HepG2 (cell line): ENCODE measurements at regions not wholly inside any gene's neighbourhood (a gene's known extent, or its start where the extent isn't known, plus 50 kb on each side); places are given as distances from the start of the nearest gene placed in this dataset.

Source experiments
- ATAC-seq: fragments of 200-7000 bp; cut with Tn5 transposase; 3 replicates; pipeline ENCODE4 v1.9.1; 2020; ENCODE audit warnings: mild to moderate bottlenecking, moderate library complexity
- BruUV-seq: library from RNA; stranded (reverse); fragments of 400-500 nt; replicated peaks from 2 replicates; lab custom pipeline; 2021; lab: Mats Ljungman, UMichigan
- CTCF ChIA-PET: fragments of 300-600 bp; formaldehyde crosslinking; extraction: SDS; loops from one replicate; lab custom pipeline; 2021; ENCODE audit warnings: low total read pairs, inconsistent platforms, low intra/inter-chr PET ratio; lab: Yijun Ruan, JAX
- POLR2A ChIA-PET: fragments of 350-600 bp; sonication (Branson Sonifier 250); formaldehyde crosslinking; loops from one replicate; lab custom pipeline; 2020; ENCODE audit warnings: antibody characterized with exemption, inconsistent platforms; lab: Yijun Ruan, JAX
- DNase-seq: peaks from one replicate; pipeline ENCODE4 v3.0.0-alpha.2; 2015; ENCODE audit warnings: low spot score
- FAIRE-seq: peaks from 3 replicates; lab custom pipeline; 2011; peaks lifted over from hg19 to GRCh38; lab: Jason Lieb, UNC
- H2AFZ ChIP-seq: one replicate; pipeline ENCODE4 v1.6.1; 2011; ENCODE audit warnings: low read length, inconsistent platforms
- H3K27ac ChIP-seq: fragments of 300-600 bp; 3 replicates; pipeline ENCODE4 v1.8.0; 2011; ENCODE audit warnings: mixed run types, mild to moderate bottlenecking, mixed read lengths, low read length, inconsistent platforms; ENCODE audit not compliant: insufficient read depth; ENCODE audit errors: extremely low read length
- H3K27me3 ChIP-seq, 2 experiments: fragments of 200-600 bp in 1 of 2; 2 replicates in 1 of 2; 3 replicates in 1 of 2; pipeline versions ENCODE4 v1.6.0 to v1.8.0; 2011; ENCODE audit warnings: low read length in 2 of 2, mild to moderate bottlenecking in 2 of 2, moderate library complexity in 2 of 2, inconsistent platforms in 1 of 2; ENCODE audit not compliant: insufficient read depth in 2 of 2, control insufficient read depth in 1 of 2
- H3K36me3 ChIP-seq, 2 experiments: fragments of 200-600 bp in 1 of 2; replicated peaks in 1 of 2; 2 replicates in 1 of 2; 3 replicates in 1 of 2; pipeline versions ENCODE4 v1.5.1 to v1.8.0; 2011; ENCODE audit warnings: low read length in 2 of 2, inconsistent platforms in 1 of 2; ENCODE audit not compliant: insufficient read depth in 2 of 2, control insufficient read depth in 1 of 2
- H3K4me1 ChIP-seq: 2 replicates; pipeline ENCODE4 v1.5.1; 2012; ENCODE audit warnings: low read length, inconsistent platforms; ENCODE audit not compliant: insufficient read depth
- H3K4me2 ChIP-seq: 2 replicates; pipeline ENCODE4 v1.6.0; 2011; ENCODE audit warnings: low read depth, low read length, inconsistent platforms
- H3K4me3 ChIP-seq, 3 experiments: fragments of 200-600 bp in 1 of 3; sonication (generic), shearing (Covaris generic) in 1 of 3; replicated peaks in 1 of 3; 2 replicates each; pipeline ENCODE4 v1.5.1; 2011 to 2016; ENCODE audit warnings: low read length in 3 of 3, inconsistent platforms in 2 of 3, low read depth in 2 of 3, mild to moderate bottlenecking in 2 of 3, control low read depth in 1 of 3, mixed read lengths in 1 of 3; ENCODE audit not compliant: insufficient read depth in 1 of 3
- H3K79me2 ChIP-seq: one replicate; pipeline ENCODE4 v1.6.1; 2011; ENCODE audit warnings: low read length, inconsistent platforms; ENCODE audit not compliant: insufficient read depth
- H3K9ac ChIP-seq: 2 replicates; pipeline ENCODE4 v1.6.0; 2011; ENCODE audit warnings: mild to moderate bottlenecking, low read depth, low read length, inconsistent platforms; ENCODE audit not compliant: insufficient read depth
- H3K9me3 ChIP-seq: 2 replicates; pipeline ENCODE4 v1.5.1; 2012; ENCODE audit warnings: mild to moderate bottlenecking, low read length
- H4K20me1 ChIP-seq: 2 replicates; pipeline ENCODE4 v1.6.0; 2011; ENCODE audit warnings: inconsistent platforms, mild to moderate bottlenecking, low read length, moderate library complexity; ENCODE audit not compliant: insufficient read depth
- BHLHE40 ChIP-seq: IDR thresholded peaks from 2 replicates; pipeline ENCODE4 v1.6.1; 2011; ENCODE audit warnings: low read length, improper control_type of control experiment
- FOSL2 ChIP-seq: sonication (generic); formaldehyde crosslinking; IDR thresholded peaks from 2 replicates; pipeline ENCODE4 v1.4.0; 2020; ENCODE audit warnings: missing genetic modification reagents
- HDAC6 ChIP-seq: fragments of 200-600 bp; sonication (generic); IDR thresholded peaks from 2 replicates; pipeline ENCODE4 v1.7.0; 2017; ENCODE audit warnings: mild to moderate bottlenecking, antibody characterized with exemption, low read length, low read depth
- NFATC3 ChIP-seq: sonication (generic); formaldehyde crosslinking; IDR thresholded peaks from 2 replicates; pipeline ENCODE4 v1.5.1; 2020; ENCODE audit warnings: mild to moderate bottlenecking, missing genetic modification reagents
- ZBTB1 ChIP-seq: sonication (generic); formaldehyde crosslinking; IDR thresholded peaks from 2 replicates; pipeline ENCODE4 v1.4.0; 2020; ENCODE audit warnings: missing genetic modification reagents, borderline replicate concordance
- ZNF605 ChIP-seq: sonication (generic); formaldehyde crosslinking; IDR thresholded peaks from 2 replicates; pipeline ENCODE4 v1.8.0; 2022; ENCODE audit warnings: mild to moderate bottlenecking, missing genetic modification reagents
- ZNF678 ChIP-seq: sonication (generic); formaldehyde crosslinking; IDR thresholded peaks from 2 replicates; pipeline ENCODE4 v1.4.0; 2020; ENCODE audit warnings: mild to moderate bottlenecking, missing genetic modification reagents
- ZNF788 ChIP-seq: sonication (generic); formaldehyde crosslinking; IDR thresholded peaks from 2 replicates; pipeline ENCODE4 v1.5.0; 2020; ENCODE audit warnings: mild to moderate bottlenecking, missing genetic modification reagents, borderline replicate concordance
- ZNF816 ChIP-seq: sonication (generic); formaldehyde crosslinking; IDR thresholded peaks from 2 replicates; pipeline ENCODE4 v1.8.0; 2022; ENCODE audit warnings: missing genetic modification reagents, mild to moderate bottlenecking, borderline replicate concordance
- WGBS: methylation state at CpG from one replicate; pipeline ENCODE4 v1.1.6; 2017; ENCODE audit warnings: low lambda C conversion rate; 5-methylcytosine and 5-hydroxymethylcytosine counted together
- in situ Hi-C: cut with HindIII; loops from 2 replicates; pipeline ENCODE4 v1.10.0; 2017; ENCODE audit warnings: low pct_unique_long_range_greater_than_20kb; ENCODE audit not compliant: extremely low pct_ligation_motif_present
- intact Hi-C: fragments of 100-400 bp; cut with micrococcal nuclease; formaldehyde crosslinking; loops from one replicate; pipeline ENCODE4 v1.10.0; 2022; ENCODE audit not compliant: unreplicated experiment
- TF ChIP-seq, protein P1 (sequence below): IDR thresholded peaks from 2 replicates; pipeline ENCODE4 v1.6.1; 2016; ENCODE audit warnings: low read depth, control low read depth

DNA sequence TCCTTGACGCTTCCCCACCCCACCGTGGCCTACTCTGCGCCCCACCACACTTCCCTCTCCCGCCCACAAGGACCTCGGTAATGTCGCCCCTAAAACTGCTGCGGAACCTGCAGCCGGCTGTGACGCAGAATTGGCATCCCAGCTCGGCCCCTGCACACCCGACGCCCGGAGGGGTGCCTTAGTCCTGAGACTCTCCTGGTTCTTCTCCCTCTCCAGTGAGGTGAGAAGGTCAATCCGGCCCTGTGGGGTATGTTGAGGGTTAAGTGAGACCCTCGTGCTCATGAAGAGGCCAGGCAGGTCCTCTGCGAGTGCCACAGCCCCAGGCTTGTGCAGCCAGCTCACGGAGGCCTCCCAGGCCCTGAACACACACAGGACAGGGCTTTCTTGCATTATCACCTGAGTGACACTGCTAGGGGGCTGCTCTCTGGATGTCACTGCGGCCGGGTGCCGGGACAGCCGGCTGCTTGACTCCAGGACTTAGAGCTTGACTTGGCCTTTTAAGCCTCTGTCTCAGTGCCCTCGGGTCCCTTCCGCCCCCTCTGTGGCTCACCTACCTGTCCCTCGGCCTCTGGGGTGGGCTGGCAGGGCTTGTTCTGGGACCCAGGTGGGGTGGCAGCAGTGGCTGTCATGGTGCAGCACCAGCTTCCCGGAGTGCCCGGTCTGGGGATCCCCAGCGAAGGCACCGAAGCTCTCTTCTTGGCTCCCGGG, 106.9 kb upstream of the C14orf180 start:
- FAIRE-seq (no peak), ATAC-seq (no peak)
- intact Hi-C loops: no loop called here
- H3K36me3 ChIP-seq: no peaks in the 10 kb centered on the region
- ChIA-PET CTCF (no interaction called here), POLR2A (no interaction called here)
- no peak overlapping the region for H3K27ac ChIP-seq
- H3K9ac ChIP-seq: no peak overlapping the region
- H4K20me1 ChIP-seq: no peaks in the 10 kb centered on the region
- no peak overlapping the region for H2AFZ ChIP-seq
- H3K4me3 ChIP-seq: no peak overlapping the region
- H3K79me2 ChIP-seq: no peaks in the 10 kb centered on the region
- no peak overlapping the region for H3K4me2 ChIP-seq
- WGBS: 27% methylated on average over 18 of the region's 29 CpGs
- TF ChIP-seq ZNF816 (CRISPR knock-in tag): no peak
- TF ChIP-seq HDAC6: no peak
- TF ChIP-seq BHLHE40: no peak
- no peak for TF ChIP-seq ZBTB1
- no peak for TF ChIP-seq ZNF788 (CRISPR knock-in tag)
- TF ChIP-seq ZNF605: no peak
- TF ChIP-seq FOSL2 (CRISPR knock-in tag): no peak
- no peak for TF ChIP-seq NFATC3 (CRISPR knock-in tag)
- TF ChIP-seq, protein P1, sequence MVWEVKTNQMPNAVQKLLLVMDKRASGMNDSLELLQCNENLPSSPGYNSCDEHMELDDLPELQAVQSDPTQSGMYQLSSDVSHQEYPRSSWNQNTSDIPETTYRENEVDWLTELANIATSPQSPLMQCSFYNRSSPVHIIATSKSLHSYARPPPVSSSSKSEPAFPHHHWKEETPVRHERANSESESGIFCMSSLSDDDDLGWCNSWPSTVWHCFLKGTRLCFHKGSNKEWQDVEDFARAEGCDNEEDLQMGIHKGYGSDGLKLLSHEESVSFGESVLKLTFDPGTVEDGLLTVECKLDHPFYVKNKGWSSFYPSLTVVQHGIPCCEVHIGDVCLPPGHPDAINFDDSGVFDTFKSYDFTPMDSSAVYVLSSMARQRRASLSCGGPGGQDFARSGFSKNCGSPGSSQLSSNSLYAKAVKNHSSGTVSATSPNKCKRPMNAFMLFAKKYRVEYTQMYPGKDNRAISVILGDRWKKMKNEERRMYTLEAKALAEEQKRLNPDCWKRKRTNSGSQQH: no peak
- TF ChIP-seq ZNF678 (CRISPR knock-in tag): no peak
- TF ChIP-seq, all 625 proteins: peak for 0
- Histone ChIP-seq H3K27me3 (peaks cover 5 to 56% of the 10 kb centered on the region in 2 experiments), H3K4me1 (no peaks in the 10 kb centered on the region), H3K9me3 (no peaks in the 10 kb centered on the region)
- BruUV-seq: no TSS peak
- in situ Hi-C loops: no loop called here
- no peak for DNase-seq
